HG02852 (cell line): ENCODE measurements at regions not wholly inside any gene's neighbourhood (a gene's known extent, or its start where the extent isn't known, plus 50 kb on each side); places are given as distances from the start of the nearest gene placed in this dataset.
"Not testable (repeated sequence)": the region's sequence is repeated elsewhere in the genome, so short reads cannot be mapped to it uniquely, and the experiment has no call there.

Experiments
- ATAC-seq: cut with Tn5 transposase; IDR thresholded peaks from one replicate; pipeline ENCODE4 v1.9.1; 2021; ENCODE audit warnings: mild to moderate bottlenecking, moderate library complexity; ENCODE audit not compliant: unreplicated experiment

- ATAC-seq: no peak
Observed at GRCh38 chr2:54065411-54065810, 50.0 kb upstream of the ACYP2 start.

GRCh38 chr2:54063967-54064535, 51.4 kb upstream of the ACYP2 start:
- ATAC-seq: no peak

- ATAC-seq: no peak
Observed at GRCh38 chr2:54062401-54062800, 53.0 kb upstream of the ACYP2 start.

GRCh38 chr2:54061272-54061671, 54.1 kb upstream of the ACYP2 start:
- no peak for ATAC-seq

GRCh38 chr2:54059986-54060385, 55.4 kb upstream of the ACYP2 start:
- no peak for ATAC-seq

- no peak for ATAC-seq
Observed at GRCh38 chr2:54059504-54059903, 55.9 kb upstream of the ACYP2 start.

GRCh38 chr2:54058449-54058848, 57.0 kb upstream of the ACYP2 start:
- no peak for ATAC-seq

GRCh38 chr2:54054774-54055173, 60.6 kb upstream of the ACYP2 start:
- ATAC-seq: no peak

- peak; percentile 91 for ATAC-seq
Observed at GRCh38 chr2:54054271-54054670, 61.1 kb upstream of the ACYP2 start.

GRCh38 chr2:54053830-54054229, 61.6 kb upstream of the ACYP2 start:
- peak; percentile 36 for ATAC-seq

GRCh38 chr2:54052825-54053718, 62.3 kb upstream of the ACYP2 start:
- ATAC-seq: no peak

- ATAC-seq: no peak
Observed at GRCh38 chr2:54050445-54050844, 65.0 kb upstream of the ACYP2 start.

- no peak for ATAC-seq
Observed at GRCh38 chr2:54049365-54049764, 66.0 kb upstream of the ACYP2 start.

- not testable (repeated sequence) for ATAC-seq
Observed at GRCh38 chr2:54048896-54049295, 66.5 kb upstream of the ACYP2 start.

- no peak for ATAC-seq
Observed at GRCh38 chr2:54048117-54048785, 67.2 kb upstream of the ACYP2 start.

- ATAC-seq: no peak
Observed at GRCh38 chr2:54047658-54048057, 67.8 kb upstream of the ACYP2 start.

- ATAC-seq: no peak
Observed at GRCh38 chr2:54047091-54047490, 68.3 kb upstream of the ACYP2 start.

- no peak for ATAC-seq
Observed at GRCh38 chr2:54042897-54043620, 72.3 kb upstream of the PSME4 start.

- no peak for ATAC-seq
Observed at GRCh38 chr2:54042341-54042740, 71.5 kb upstream of the PSME4 start.

- no peak for ATAC-seq
Observed at GRCh38 chr2:54041135-54041534, 70.3 kb upstream of the PSME4 start.

GRCh38 chr2:54040685-54041084, 69.9 kb upstream of the PSME4 start:
- no peak for ATAC-seq
